Smooth muscle cell (in vitro differentiated cells): ENCODE measurements at regions not wholly inside any gene's neighbourhood (a gene's known extent, or its start where the extent isn't known, plus 50 kb on each side); places are given as distances from the start of the nearest gene placed in this dataset.

Source experiments
- DNase-seq: peaks from one replicate; lab custom pipeline; 2025; ENCODE audit not compliant: unreplicated experiment; lab: John Stamatoyannopoulos, UW
- H2AFZ ChIP-seq: fragments of 200-600 bp; sonication (generic); 2 replicates; pipeline ENCODE4 v1.6.0; 2016; ENCODE audit warnings: antibody characterized with exemption, low read depth, mild to moderate bottlenecking
- H3F3A ChIP-seq: fragments of 200-600 bp; sonication (generic); 2 replicates; pipeline ENCODE4 v1.6.0; 2017; ENCODE audit warnings: antibody characterized with exemption, low read depth
- H3K27ac ChIP-seq: fragments of 200-600 bp; sonication (generic); 2 replicates; pipeline ENCODE4 v1.5.1; 2016; ENCODE audit warnings: low read depth, mild to moderate bottlenecking
- H3K27me3 ChIP-seq: fragments of 200-600 bp; sonication (generic); 2 replicates; pipeline ENCODE4 v1.6.1; 2016; ENCODE audit warnings: low read depth, mild to moderate bottlenecking
- H3K36me3 ChIP-seq: fragments of 200-600 bp; sonication (generic); 2 replicates; pipeline ENCODE4 v1.5.1; 2016; ENCODE audit warnings: low read depth
- H3K4me1 ChIP-seq: fragments of 200-600 bp; sonication (generic); 2 replicates; pipeline ENCODE4 v1.5.1; 2016; ENCODE audit warnings: low read depth
- H3K4me2 ChIP-seq: fragments of 200-600 bp; sonication (generic); 2 replicates; pipeline ENCODE4 v1.6.0; 2016; ENCODE audit warnings: mild to moderate bottlenecking
- H3K4me3 ChIP-seq: fragments of 200-600 bp; sonication (generic); 2 replicates; pipeline ENCODE4 v1.5.1; 2016; ENCODE audit warnings: mild to moderate bottlenecking
- H3K79me2 ChIP-seq: fragments of 200-600 bp; sonication (generic); 2 replicates; pipeline ENCODE4 v1.6.0; 2016; ENCODE audit warnings: low read depth, mild to moderate bottlenecking
- H3K9ac ChIP-seq: fragments of 200-600 bp; sonication (generic); 2 replicates; pipeline ENCODE4 v1.6.0; 2016; ENCODE audit warnings: low read depth
- H3K9me3 ChIP-seq: fragments of 200-600 bp; sonication (generic); replicated peaks from 2 replicates; pipeline ENCODE4 v1.5.1; 2016; ENCODE audit warnings: low read depth
- H4K20me1 ChIP-seq: fragments of 200-600 bp; sonication (generic); 2 replicates; pipeline ENCODE4 v1.6.0; 2016; ENCODE audit warnings: low read depth
- CTCF ChIP-seq: fragments of 200-600 bp; sonication (generic); IDR thresholded peaks from 2 replicates; pipeline ENCODE4 v1.5.1; 2017; ENCODE audit warnings: borderline replicate concordance, mild to moderate bottlenecking, antibody characterized with exemption; ENCODE audit not compliant: insufficient read depth, poor library complexity, severe bottlenecking
- WGBS: methylation state at CpG from one replicate; pipeline ENCODE4 v1.1.7; 2016; ENCODE audit warnings: low lambda C conversion rate; 5-methylcytosine and 5-hydroxymethylcytosine counted together

GRCh38 chr9:108516391-108516790 is 339.4 kb downstream of the ACTL7B start:
- Histone ChIP-seq H2AFZ (no peak overlapping the region), H3K4me2 (no peak overlapping the region), H3K79me2 (no peaks in the 10 kb centered on the region), H3K9me3 (no peaks in the 10 kb centered on the region), H3K4me3 (no peak overlapping the region), H4K20me1 (no peaks in the 10 kb centered on the region), H3F3A (no peaks in the 10 kb centered on the region), H3K4me1 (no peaks in the 10 kb centered on the region), H3K27me3 (no peaks in the 10 kb centered on the region), H3K9ac (no peak overlapping the region), H3K36me3 (no peaks in the 10 kb centered on the region), H3K27ac (no peak overlapping the region)
- TF ChIP-seq CTCF = no peak
- WGBS = 96% methylated on average over 4 of the region's 4 CpGs
- no peak for DNase-seq

- H3K9me3 ChIP-seq = no peaks in the 10 kb centered on the region
- H3K9ac ChIP-seq = no peak overlapping the region
- no peak overlapping the region for H3K27ac ChIP-seq
- no peaks in the 10 kb centered on the region for H3K79me2 ChIP-seq
- no peaks in the 10 kb centered on the region for H4K20me1 ChIP-seq
- no peaks in the 10 kb centered on the region for H3K27me3 ChIP-seq
- no peak overlapping the region for H3K4me3 ChIP-seq
- no peaks in the 10 kb centered on the region for H3F3A ChIP-seq
- H3K36me3 ChIP-seq = no peaks in the 10 kb centered on the region
- 94% methylated on average over 2 of the region's 2 CpGs for WGBS
- TF ChIP-seq CTCF = no peak
- H3K4me1 ChIP-seq = no peaks in the 10 kb centered on the region
- no peak overlapping the region for H2AFZ ChIP-seq
- no peak overlapping the region for H3K4me2 ChIP-seq
- DNase-seq = no peak
These were observed 339.9 kb downstream of the ACTL7B start for GRCh38 chr9:108515856-108516255.

- TF ChIP-seq CTCF = no peak
- Histone ChIP-seq H3K36me3 (no peaks in the 10 kb centered on the region), H4K20me1 (no peaks in the 10 kb centered on the region), H3K4me3 (no peak overlapping the region), H3K9ac (no peak overlapping the region), H3K4me1 (no peaks in the 10 kb centered on the region), H3K4me2 (no peak overlapping the region), H3K79me2 (no peaks in the 10 kb centered on the region), H3K27ac (no peak overlapping the region), H3K27me3 (no peaks in the 10 kb centered on the region), H3K9me3 (no peaks in the 10 kb centered on the region), H3F3A (no peaks in the 10 kb centered on the region), H2AFZ (no peak overlapping the region)
- no peak for DNase-seq
- WGBS = 64% methylated on average over 5 of the region's 5 CpGs
These were observed 343.2 kb downstream of the ACTL7B start for GRCh38 chr9:108512426-108513173.

GRCh38 chr9:108511307-108511706 is 344.5 kb downstream of the ACTL7B start:
- Histone ChIP-seq H3F3A (no peaks in the 10 kb centered on the region), H3K27ac (no peak overlapping the region), H3K27me3 (no peaks in the 10 kb centered on the region), H3K4me1 (no peaks in the 10 kb centered on the region), H3K4me3 (no peak overlapping the region), H3K9me3 (no peaks in the 10 kb centered on the region), H3K9ac (no peak overlapping the region), H4K20me1 (no peaks in the 10 kb centered on the region), H3K4me2 (no peak overlapping the region), H3K36me3 (no peaks in the 10 kb centered on the region), H3K79me2 (no peaks in the 10 kb centered on the region), H2AFZ (no peak overlapping the region)
- DNase-seq = no peak
- no peak for TF ChIP-seq CTCF
- 93% methylated on average over 5 of the region's 5 CpGs for WGBS
